ENCODE measurements at regions not wholly inside any gene's neighbourhood (a gene's known extent, or its start where the extent isn't known, plus 50 kb on each side); places are given as distances from the start of the nearest gene placed in this dataset.
A peak's percentile ranks its signal among the peaks of the same experiment; 100 is the strongest.

DNA sequence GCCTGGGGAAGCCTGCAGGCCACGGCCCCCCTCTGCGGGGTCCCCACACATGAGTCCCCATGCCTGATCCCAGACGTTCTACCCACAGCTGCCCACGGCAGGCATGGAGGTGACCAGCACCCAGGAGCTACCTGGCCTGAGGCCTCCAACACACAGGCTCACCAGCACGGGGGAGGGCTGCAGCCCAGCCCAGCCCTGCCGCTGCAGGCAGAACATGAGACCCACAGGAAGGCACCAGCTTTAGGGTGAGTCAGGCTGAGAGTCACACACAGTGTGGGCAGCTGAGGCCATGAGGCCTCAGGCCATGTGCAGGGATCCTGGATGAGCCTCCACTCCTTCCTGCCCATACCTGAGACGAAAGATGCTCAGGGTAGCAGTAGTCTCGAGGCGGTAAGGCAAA, 121.1 kb downstream of the PSMG1 start:
- no peak for DNase-seq (ENCODE audit: low spot score)
- in situ Hi-C loops (cut with HindIII; ENCODE audit: low sequenced_read_pairs) = no loop called here

DNA sequence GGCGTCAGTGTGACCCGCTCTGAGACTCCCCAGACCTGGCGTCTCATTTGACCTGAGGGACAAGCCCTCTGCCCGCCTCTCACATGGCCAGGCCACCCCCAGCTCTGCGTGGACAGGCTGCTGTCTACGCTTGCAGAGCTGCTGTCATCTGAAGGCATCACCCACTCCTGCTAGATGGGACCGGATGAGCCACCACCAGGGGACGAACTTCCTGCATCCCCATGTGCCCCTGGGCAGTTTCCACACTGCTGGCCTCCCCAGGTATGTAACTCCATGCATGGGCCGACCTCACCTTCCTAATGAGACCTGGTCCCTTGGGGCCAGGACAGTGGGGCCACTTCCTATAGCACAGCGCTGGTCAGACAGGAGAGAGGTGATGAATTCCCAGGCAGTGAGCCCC, 121.5 kb downstream of the PSMG1 start:
- no peak for DNase-seq (ENCODE audit: low spot score)
- in situ Hi-C loops (cut with HindIII; ENCODE audit: low sequenced_read_pairs) = no loop called here

DNA sequence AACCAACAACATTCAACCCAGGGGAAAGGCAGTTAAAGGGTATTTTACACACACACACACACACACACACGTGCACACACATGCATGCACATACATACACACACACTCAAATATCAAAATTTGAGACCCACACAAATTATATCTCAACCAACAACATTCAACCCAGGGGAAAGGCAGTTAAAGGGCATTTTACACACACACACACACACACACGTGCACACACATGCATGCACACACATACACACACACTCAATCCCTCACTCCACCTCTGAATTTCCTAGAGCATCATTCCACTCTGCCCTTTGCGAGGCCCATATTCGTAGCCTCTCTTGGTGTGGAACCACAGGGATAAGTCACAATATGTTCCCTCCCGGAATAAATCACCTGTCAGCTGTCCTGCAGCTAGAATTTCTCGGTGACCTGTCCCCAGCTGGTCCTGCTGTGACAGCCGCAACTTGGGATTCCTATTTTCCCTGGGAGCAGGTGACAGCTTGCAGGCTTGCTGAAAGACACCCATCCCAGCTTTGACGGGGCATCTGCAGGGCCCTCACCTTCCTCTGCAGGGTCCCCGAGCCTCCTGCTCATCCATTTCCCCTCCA, 122.7 kb downstream of the PSMG1 start:
- in situ Hi-C loops (cut with HindIII; ENCODE audit: low sequenced_read_pairs) = no loop called here
- peak; percentile 29 for DNase-seq (ENCODE audit: low spot score)

DNA sequence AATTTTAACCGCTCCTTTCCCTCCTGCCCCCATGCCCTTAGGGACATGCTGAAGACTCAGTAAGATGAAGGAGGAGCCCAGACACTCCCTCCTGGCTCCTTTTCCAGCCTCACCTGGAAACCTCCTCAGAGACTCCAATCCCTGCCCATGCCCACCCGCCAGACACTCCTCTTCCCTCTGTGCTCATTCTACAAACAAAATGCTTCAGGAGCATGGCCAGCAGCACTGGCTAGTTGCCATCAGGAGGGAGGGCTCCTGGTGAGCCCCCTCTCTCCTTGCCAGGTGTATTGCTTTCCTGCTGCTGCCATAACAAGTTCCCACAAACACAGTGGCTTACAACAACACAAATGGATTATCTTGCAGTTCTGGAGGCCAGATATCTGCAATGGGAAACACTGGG, 126.1 kb downstream of the PSMG1 start:
- DNase-seq (ENCODE audit: low spot score) = no peak
- in situ Hi-C loops (cut with HindIII; ENCODE audit: low sequenced_read_pairs) = no loop called here

DNA sequence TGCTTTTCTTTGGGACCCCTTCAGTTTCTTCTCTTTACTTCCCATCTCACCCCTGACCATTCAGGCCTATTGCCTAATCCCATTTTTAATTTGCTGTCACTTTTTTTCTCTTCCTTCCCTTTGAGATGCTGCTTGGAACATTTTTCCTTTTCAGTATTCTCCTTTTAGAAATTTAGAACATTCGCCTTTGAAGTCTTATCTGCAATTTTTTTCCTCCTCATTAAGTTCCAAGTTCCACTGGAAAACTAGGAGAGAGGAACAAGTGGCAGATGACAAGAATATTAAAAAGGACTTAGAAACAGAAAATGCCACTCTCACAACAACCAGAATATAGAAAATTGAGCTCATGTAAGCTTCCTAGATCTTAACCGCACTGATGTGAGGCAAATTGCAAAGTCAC, 126.6 kb downstream of the PSMG1 start:
- in situ Hi-C loops (cut with HindIII; ENCODE audit: low sequenced_read_pairs) = no loop called here
- no peak for DNase-seq (ENCODE audit: low spot score)

DNA sequence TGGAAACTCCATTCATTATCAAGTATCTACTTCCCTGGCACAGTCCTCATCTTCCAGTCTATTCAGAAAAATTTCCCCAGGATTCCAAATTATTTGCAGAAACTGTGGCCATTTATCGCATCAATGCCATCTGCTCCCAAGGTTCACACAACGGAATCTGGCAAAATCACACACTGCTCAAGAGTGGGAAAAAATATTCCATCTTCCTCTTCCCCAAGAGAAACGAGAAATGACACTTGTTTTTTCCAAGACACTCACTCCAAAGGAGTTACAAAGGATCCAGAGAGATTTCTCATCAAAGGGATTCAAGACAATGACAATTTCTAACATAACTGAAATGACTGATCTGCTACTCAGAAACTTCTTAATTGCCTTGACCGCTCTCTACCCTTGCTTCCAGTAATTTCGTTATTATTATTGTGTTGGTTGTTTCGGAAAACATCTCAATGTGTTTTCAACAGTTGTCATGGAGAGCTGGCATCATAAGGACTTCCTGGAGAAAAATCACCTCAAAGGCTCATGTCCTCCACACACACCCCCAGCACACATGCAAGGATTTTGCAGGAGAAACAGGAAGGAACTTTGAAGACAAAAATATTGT, 128.0 kb downstream of the PSMG1 start:
- no peak for DNase-seq (ENCODE audit: low spot score)
- in situ Hi-C loops (cut with HindIII; ENCODE audit: low sequenced_read_pairs) = no loop called here

DNA sequence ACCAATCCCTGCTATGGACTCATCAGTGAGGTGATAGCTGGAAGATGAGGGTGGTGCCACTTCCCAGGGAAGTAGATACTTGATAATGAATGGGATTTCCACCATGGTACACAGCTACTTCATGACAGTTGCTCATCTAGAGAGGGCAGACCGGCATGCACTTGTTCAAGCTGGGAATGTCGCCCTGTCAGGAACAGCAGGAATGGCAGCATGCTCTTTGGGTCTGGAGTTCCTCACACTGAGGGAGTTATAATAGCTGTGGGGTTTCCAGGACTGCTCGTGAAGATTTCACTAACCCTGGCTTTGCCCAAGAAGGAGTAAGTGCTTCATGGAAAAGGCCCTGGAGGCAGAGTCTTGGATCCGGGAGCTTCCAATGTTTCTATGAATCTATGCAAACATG, 129.2 kb downstream of the PSMG1 start:
- DNase-seq (ENCODE audit: low spot score) = no peak
- in situ Hi-C loops (cut with HindIII; ENCODE audit: low sequenced_read_pairs) = no loop called here

DNA sequence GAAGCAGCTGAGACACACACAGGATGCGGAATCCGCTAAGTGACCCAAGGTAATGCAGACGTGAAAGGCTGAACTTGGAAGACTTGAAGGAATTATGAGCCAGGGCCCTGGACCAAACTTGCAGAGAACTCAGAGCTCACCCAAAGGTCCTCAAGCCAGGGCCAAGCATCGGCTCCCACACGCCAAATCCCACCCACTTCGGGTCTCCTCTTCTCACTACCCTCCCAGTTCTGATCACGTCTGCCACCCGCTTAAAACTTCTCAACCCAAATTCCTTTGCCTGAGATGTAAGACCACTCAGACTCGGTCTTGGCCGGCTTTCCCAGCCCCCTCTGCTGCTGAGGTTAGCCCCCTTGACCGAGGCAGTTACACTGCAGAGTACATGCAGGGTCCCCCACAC, 130.1 kb downstream of the PSMG1 start:
- in situ Hi-C loops (cut with HindIII; ENCODE audit: low sequenced_read_pairs) = no loop called here
- DNase-seq (ENCODE audit: low spot score) = no peak

DNA sequence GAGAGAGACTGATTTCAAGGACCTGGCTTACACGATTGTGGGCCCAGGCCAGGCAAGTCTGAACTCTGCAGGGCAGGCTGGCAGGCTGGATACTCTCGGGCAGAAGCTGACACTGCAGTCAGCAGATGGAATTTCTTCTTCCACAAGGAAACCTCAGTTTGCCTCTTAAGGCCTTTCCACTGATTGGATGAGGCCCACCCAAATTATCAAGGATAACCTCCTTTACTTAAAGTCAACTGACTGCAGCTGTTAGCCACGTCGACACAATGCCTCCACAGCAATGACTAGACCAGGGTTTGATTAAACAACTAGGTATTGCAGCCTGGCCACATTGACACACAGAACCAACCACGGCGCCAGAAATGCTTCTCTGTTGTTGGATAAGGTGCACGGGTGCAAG, 130.5 kb downstream of the PSMG1 start:
- DNase-seq (ENCODE audit: low spot score) = no peak
- in situ Hi-C loops (cut with HindIII; ENCODE audit: low sequenced_read_pairs) = no loop called here

DNA sequence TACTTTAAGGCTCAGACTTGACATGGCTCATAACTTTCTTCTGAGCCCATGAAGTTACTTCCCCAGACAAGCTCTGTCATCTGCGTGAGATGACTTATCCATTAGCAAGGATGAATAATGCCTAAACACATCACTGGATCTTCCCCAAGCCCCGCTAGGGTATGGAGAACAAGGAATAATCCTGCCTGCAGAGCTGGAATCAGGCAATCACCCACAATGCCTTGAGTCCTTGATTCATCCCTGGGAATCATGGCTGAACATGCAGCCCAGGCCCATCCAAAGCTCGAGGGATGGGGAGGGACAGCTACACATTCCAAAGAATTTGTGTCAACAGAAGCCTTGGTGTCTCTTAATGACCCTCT, 131.7 kb downstream of the PSMG1 start:
- in situ Hi-C loops (cut with HindIII; ENCODE audit: low sequenced_read_pairs) = no loop called here
- no peak for DNase-seq (ENCODE audit: low spot score)

DNA sequence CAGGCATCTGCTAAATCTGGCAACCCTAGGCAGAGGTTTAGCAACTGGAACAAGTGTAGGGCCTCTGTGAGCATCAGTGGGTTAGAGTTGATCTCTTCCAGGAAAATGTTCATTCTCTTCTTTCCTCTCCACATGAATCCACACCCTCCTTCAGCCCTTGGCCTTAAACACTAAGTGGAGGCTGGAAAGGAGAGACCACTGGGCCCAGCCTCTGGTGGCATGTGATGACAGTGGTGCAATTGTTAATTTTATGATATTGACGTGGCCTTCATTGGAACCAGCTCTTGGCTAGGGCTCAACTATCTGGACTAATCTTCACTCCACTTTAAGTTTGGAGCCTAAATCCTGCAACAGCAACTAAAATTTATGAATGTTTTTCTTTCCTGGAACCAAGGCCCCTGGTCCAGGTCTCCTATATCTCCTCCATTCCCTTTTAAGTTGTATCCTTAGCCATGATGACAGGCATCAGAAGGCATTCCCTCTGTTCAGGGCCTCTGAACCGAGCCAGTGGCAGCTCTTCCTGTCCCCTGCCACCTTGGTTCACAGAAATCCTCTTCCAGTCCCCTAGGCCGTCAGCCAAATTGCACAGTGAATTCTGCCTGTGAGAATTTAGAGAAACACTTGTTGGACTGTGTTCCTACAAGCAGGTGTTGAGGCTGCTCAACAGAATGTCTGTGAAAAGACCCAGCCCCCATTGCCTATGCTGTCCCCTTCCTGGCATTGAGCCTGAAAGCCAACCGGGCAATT, 132.2 kb downstream of the PSMG1 start:
- in situ Hi-C loops (cut with HindIII; ENCODE audit: low sequenced_read_pairs) = no loop called here
- no peak for DNase-seq (ENCODE audit: low spot score)

DNA sequence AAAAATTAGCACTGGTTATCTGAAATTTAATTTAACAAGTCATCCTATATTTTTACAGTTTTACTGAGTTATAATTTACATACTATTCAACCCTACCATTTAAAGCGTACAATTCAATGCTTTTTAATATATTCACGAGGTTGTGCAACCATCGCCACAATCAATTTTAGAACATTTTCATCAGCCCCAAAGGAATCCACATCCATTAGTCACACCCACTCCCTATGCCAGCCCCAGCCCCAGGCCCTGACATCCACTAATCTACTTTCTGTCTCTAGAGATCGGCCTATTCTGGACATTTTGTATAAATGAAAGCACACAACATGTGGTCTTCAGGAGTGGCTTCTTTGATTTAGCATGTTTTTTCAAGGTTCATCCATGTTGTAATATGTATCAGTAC, 134.7 kb downstream of the PSMG1 start:
- in situ Hi-C loops (cut with HindIII; ENCODE audit: low sequenced_read_pairs) = no loop called here
- no peak for DNase-seq (ENCODE audit: low spot score)

DNA sequence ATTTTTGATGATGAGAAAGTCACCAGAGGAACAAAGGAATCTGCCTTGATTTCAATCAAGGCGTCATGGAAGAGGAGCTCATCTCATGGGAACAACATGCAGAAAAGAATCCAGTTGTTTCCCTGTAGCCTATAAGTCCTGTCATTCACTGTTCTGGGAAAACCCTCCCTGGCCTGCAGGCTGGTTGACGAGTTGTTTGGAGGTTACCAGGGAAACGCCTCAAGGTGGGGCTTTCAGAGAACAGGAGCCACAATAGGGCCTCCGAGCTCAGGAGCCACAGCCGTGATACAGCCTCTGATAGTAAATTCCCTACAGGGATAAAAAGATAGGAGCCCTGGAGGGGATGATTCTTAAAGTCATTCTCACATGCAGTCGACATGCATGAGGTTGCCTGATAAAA, 135.2 kb downstream of the PSMG1 start:
- no peak for DNase-seq (ENCODE audit: low spot score)

DNA sequence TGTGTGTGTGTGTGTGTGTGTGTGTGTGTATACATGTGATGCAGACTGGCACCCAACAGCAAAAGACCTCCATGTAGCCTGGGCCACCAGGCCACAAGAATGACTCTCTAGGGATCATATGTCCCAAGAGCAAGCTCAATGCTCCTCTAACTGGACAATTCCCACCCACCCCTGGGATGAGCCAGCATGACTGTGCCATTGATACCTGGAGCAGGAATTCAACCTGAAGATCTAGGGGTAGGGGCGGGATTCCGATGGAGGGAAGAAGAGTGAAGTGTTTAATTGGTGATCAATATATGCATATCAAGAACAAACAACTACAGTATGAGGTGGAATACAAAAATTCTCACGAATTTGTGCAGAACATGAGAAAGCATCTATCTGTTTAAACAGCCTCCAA, 136.2 kb downstream of the PSMG1 start:
- no peak for DNase-seq (ENCODE audit: low spot score)
- in situ Hi-C loops (cut with HindIII; ENCODE audit: low sequenced_read_pairs) = no loop called here

More for the DNA sequence above, 135.2 kb downstream of the PSMG1 start:
- in situ Hi-C loops (cut with HindIII; ENCODE audit: low sequenced_read_pairs) = no loop called here

DNA sequence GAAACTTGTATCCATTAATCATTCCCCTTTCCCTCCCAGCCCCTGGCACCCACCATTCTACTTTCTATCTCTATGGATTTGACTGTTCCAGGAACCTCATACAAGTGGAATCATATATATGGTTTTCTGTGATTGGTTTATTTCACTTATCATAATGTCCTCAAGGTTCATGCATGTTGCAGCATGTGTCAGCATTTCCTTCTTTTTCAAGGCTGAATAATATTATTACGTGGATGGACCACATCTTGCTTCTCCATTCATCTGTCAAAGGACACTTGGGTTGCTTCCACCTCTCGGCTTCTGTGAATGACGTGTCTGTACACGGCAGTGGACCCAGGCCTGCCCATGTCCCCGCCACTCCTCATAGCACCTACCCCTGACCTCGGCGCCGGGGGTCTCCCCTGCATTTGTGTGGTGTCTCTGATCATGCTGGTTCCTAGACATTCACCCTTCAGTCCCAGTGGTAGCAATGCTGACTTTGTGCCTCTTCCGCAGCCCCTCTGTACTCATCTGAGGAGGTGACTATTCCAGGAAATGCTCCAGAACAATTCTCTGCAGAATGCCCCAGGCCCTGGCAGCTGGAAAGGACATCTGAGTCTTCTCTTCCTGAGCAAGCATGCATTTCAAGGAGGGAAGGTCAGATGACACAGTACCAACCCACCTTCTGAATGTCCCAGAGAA, 136.9 kb downstream of the PSMG1 start:
- DNase-seq (ENCODE audit: low spot score) = no peak
- in situ Hi-C loops (cut with HindIII; ENCODE audit: low sequenced_read_pairs) = no loop called here

DNA sequence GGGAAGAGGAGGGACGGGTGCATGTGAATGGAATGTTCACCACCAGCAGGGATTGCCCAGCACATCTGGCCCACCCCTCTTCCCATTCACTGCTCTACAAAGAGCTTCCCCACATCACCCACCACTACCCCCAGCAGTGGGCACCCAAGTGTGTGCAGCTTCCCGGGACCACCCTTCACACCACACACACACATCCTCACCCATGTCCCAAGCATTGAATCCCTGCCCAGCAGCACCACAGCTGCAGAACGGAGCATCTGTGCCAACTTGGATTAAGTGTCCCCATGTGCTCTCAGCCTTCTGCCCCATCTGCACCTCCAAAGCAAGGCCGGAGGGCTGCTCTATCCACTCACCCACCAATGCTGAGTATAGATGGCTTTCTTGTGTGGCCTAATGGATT, 141.4 kb downstream of the PSMG1 start:
- no peak for DNase-seq (ENCODE audit: low spot score)
- in situ Hi-C loops (cut with HindIII; ENCODE audit: low sequenced_read_pairs) = no loop called here

DNA sequence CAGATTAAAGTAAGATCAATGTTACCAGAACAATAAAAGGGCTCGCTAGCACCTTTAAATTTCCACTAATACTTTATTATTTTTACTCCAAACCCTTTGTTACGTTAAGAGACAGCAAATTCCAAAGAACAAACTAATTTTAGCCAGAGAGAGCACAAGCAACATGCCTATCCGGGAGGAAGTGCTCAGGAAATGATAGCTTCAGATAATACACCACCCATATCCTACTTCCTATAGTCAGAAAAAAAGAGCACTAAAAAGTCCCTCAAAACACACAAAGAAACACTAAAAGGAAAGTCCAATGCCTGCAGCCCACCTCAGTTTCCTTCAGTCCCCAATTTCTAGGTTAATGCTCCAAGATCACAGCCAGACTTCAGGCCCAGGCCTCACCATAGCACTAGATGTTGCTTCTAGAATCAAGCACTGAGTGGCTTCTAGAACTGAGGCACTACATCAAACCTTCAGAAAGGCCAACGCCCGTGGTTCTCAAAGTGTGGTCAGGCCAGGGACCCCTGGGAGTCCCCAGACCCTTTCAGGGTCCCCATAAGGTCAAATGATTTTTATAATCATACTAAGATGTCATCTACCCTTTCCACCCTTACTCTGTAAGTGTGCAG, 142.6 kb downstream of the PSMG1 start:
- DNase-seq (ENCODE audit: low spot score) = no peak
- in situ Hi-C loops (cut with HindIII; ENCODE audit: low sequenced_read_pairs) = no loop called here

DNA sequence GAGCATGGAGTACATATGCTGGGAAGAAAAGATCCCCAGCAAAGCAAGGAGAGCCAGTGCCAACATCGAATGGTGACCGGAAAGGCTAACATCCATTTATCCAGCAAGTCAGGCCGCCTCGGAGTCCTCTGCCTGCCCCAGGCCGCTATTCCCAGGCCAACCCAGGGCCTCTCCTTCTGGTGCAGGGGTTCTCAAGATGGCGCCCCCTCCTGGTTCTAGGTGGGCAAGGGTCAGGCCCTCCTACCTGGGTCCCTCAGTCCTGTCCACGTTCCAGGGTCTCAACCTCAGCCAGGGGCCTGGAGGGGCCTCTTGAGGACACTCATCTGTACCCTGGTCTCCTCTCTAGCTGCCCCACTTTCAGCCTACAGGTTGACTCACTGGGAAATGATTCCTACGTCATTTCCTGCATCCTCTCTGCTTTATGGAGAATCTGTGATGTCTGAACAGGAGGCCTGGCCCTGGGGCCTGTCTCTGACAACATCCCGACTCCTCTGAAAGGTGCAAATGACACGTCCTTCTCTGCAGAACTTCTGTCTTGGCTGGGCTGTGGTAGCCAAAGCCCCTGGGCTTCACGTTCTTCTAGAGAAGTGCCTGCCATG, 145.3 kb downstream of the PSMG1 start:
- DNase-seq (ENCODE audit: low spot score) = no peak
- in situ Hi-C loops (cut with HindIII; ENCODE audit: low sequenced_read_pairs) = no loop called here

DNA sequence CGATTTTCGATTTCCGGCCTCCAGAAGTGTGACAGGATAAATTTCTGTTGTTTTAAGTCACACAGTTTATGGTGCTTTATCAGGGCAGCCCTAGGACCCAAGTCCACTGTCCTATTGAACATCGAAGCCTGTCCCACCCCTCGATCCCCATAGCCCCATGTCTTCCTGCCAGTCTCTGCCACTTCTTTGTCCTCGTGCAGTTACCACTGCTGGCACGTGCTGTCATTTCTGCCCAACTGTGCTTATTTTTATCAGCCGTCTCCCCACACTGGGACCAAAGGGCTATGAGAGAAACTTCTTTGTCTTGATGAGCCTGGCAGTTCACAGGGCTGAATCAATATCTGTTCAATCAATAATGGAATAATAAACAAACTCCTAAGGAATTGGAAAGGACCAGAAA, 146.7 kb downstream of the PSMG1 start:
- in situ Hi-C loops (cut with HindIII; ENCODE audit: low sequenced_read_pairs) = no loop called here
- no peak for DNase-seq (ENCODE audit: low spot score)
